GM21515 (cell line): ENCODE measurements at regions not wholly inside any gene's neighbourhood (a gene's known extent, or its start where the extent isn't known, plus 50 kb on each side); places are given as distances from the start of the nearest gene placed in this dataset.

ENCODE experiments used
- ATAC-seq: cut with Tn5 transposase; IDR thresholded peaks from one replicate; pipeline ENCODE4 v1.9.1; 2021; ENCODE audit not compliant: unreplicated experiment

DNA sequence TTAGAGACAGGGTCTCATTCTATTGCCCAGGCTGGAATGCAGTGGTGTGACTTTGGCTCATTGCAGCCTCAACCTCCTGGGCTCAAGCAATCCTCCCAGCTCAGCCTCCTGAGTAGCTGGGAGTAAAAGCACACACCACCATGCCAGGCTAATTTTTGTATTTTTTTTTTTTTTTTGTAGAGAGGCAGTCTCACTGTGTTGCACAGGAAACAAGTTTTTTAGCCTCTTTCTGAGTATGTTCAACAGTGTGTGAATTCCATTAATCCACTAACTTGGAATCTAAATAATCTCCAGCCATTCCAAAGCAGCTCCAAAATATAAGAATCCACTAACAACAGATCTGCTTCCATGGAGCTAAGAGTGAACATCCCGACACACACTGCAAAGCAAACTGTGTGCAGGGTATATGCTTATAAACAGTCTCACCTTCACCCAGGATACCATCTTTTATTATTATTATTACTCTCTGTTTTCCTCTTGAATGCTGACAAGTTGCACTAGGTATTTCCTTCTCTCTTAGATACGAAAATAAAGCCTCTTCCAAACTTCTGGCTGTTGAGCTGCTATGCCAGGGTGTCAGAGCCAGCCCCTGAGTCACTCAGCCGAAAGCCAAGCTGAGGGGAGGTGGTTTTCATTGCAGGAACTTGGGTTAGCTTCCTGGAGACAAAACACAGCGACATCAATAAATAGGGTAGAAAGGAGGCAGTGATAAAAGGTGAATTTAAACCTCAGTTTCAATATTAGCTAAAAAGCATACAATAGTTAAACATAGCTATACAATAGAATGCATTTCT lies 264.9 kb downstream of the HIVEP2 start:
- no peak for ATAC-seq

DNA sequence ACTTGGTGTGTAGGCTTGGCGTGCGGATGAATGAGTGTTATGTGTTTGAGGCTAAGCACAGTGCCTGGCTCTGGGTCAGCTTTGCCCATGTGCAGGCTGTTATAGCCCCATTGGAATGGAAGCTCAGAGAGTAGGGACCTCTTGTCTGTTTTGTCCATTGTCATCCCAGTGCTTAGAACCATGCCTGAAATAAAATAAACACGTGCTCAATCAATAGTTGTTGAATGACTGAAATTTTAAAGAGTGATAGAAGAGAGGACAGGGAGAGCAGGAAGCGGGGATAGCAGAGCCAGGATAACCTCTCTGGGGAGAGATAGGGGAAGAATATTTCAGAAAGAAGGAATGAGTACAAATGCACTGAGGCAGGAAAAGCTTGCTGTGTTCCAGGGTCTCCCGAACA lies 263.9 kb downstream of the HIVEP2 start:
- no peak for ATAC-seq

DNA sequence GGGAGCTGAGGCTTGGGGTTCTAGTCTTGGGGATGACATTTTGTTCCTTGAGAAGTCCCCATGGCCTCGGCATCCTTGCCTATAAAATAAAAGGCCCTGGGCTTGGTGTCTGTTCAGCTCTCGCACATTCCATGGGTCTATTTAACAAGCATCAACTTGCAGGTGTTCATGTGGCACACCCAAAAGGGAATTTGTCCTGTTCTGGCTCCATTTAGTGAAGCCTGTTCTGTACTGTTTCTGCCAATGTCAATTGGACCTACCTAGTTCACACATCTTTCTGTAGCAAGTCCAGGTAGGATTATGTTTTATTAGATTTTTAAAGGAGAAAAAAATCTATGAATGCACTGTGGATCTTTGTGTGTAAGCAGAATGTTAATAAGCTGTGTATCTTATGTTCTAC lies 262.0 kb downstream of the HIVEP2 start:
- ATAC-seq: no peak

DNA sequence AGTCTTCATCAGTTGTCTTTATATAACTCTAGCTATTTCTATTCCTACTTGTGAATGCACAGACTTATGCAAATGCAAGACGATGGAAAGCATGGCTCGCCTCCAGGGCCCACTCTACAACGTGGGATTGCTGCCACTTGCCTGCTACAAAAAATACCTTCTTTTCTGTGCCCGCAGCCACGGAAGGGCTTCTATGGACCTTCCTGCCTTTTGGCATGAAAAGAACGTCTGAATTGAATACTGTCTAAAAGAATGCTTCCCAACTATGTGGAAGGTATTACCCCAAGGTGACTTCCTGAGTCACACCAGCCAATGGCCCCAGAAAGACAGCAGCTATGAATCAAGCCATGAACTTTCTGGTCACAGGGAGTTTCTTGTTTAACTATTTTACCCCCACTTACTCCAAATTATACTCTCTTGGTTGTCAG lies 261.2 kb downstream of the HIVEP2 start:
- ATAC-seq: no peak

DNA sequence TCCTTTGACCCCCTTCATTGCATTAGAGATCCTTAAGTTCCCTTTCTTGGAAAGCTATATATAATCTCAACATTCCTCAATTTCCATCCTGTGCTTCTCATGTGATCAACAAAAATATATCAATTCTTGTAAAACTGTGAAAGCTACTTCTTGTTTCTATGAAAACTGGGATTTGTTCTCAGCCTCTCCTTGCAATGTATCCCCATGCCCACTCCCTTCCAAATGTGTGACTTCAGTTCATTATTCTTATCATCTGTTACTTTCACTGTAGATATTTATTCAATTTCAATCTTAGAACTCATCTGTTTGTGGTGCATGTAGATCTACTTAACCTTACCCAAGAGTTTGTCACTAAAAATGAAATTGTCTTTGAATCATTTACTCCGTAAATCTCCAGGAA lies 260.6 kb downstream of the HIVEP2 start:
- ATAC-seq: no peak

DNA sequence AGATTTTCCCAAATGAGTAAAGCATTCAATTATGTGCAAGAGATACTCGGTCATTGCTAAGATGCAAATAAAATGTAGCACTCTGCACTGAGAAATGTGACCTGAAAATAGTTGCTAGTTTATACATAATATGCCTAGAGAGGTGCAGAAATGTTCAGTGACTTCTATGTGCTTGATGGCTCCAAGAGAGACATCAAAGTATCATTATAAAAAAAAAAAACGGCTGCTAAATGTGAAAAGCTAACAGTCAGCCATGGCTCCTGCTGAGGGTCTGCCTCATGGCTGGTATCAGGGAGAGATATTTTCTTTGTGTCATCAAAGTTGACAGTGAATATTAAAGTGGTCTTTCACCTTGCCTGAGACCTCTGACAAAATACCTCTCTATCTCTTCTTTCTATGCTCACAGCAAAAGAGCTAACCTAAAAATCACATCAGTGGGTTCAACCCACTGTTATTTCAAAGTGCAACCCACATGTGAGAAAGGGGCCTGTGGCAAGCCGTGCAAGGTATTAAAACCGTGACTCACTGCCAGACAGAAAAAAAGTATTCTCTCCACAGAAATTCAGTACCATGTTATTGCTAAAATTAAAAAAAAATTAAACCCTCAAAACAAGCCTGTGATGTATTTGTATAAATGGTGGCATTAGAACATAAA lies 259.0 kb downstream of the HIVEP2 start:
- ATAC-seq: no peak

DNA sequence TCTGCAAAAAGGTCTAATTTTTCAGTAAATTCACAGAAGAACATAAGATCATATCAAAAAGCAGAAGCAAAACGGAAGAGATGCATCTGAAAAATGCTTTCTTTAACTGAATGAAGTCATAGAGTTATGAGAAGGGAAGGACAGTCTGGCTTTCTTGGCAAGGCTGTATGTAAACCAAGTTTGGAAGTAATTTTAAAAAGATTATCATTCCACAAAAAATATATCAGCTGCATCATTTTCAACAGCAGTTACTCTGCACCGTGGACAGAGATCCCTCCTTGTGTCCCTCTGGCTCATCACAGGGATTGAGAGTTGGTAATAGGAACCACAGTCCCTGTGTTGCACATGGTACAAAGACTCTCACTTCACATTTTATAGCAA lies 258.5 kb downstream of the HIVEP2 start:
- no peak for ATAC-seq

DNA sequence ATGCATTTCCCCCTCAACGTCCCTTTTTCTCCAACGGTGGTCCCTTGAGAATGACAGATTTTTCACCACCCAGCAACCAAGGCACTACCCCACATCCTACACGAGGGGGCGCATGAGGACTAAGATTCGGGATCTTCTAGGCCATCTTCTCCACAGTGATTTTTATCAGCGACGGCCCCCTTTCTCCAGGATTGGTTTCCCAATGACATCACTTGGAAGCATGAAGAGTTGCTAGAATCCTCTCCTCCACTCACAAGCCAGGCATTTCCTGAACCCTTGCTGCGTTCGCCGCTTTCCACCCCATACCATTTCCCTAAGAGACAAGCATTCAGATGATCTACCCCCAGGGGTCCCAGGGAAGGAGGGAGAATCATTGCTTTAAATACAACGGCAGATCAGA lies 252.0 kb downstream of the HIVEP2 start:
- peak; percentile 78 for ATAC-seq

DNA sequence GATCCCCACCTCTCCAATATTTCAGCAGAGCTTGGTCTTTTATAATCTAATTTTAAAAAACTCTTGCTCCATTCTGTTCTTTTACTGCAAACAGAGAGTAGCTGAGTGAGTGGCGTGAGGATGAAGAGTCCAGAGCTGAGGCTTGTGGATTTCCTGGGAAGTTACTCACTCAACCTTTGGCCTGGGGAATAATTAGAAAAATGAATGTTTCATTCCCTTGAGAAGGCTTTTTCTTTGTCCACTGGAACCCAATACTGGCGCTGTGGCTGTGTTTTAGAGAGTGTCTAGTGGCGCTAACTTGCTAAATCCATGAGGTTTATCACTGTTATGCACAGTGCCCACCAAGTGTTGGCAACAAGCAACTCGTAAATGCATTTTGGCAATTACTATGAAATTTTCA lies 251.5 kb downstream of the HIVEP2 start:
- ATAC-seq: no peak

DNA sequence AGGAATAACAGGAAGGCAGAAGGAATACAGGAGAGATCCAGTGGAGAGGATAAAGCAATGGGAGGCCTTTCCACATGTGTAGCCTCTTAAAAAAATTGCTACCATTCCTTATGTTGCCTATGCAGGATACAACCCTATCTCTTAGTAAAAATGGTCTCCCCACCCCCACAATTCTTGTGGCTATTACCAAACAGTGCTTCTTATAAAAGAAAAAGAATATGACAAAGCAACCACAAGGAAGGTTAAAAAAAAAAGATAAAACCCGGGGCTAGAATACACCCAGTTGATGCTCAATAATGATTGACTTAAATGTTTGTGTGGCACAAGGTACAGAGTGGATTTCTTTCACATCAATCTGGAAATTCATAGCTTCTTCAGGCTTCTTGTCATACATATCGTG lies 250.9 kb downstream of the HIVEP2 start:
- ATAC-seq: no peak

DNA sequence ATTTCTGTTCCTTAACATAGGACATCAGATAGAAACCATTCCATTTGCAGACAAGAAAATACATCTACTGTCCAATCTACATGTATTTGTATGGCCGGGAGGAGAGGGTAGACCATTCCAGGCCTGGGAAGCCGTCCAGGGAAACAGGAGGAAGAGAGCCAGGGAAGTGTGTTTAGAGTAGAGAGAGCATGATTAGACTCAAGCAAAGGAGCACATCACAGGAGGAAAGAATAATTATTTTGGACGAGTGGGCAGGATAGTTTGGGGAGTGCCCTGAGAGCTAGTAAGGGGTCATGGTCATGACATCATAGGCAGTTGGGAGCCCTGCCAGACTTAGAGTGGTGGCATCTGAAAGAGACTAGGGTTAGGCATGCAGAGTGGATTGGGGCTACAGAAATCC lies 250.0 kb downstream of the HIVEP2 start:
- ATAC-seq: no peak

DNA sequence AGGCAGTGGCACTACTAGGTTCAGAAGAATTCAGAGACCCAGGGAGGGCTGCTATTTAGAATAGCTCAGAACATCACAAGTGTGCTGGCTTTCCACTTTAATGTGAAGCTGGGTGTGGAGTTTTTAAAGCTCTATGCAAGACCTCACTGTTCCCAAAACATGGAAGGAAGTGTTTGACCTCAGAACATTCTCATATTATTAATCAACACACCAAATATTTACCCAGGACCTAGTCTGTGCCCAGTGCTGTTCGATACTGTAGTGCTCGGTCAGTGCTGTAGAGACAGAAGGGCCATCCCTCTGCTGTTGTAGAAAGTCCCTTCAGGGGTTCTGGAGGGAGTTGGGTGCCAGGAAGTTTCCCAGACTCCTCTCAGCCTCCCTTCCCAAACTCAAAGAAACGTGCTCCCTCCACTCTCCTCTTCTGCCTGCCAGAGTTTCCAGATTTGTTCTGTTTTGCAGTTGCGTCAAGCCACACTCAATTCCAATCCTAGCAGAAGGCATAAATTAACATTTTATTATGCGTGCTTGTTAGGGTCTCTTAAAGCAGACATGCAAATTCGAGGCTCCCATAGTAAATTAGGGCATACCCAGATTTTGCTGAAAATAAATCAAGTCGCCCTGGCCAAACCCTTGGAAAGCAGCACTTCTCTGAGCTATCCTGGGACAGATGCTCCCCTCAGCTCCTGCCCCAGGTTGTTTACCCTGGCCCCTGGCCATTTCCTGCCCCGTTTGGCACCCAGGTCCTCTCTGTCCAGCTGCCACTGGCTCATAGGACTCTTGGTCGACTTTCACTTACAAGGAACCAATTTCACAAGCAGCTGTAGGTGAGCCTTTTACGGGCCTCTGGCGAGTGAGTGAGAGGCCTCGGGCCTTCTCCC lies 248.6 kb downstream of the HIVEP2 start:
- ATAC-seq: no peak

DNA sequence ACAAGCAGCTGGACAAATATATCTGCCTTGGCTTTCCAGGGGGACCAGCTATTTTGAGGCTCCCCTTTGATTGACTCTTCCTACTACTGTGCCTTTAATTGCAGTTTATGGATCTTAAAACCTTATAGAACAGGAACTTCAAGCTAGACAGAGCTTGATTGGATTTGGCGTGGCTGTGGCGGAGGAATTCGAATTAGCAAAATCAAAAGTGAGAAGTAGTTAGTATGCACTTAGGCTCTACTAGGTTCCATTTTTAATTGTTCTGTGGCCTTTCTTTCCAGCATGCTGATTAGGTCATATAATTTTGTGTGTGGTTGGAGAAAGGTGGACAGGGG lies 248.0 kb downstream of the HIVEP2 start:
- ATAC-seq: no peak

DNA sequence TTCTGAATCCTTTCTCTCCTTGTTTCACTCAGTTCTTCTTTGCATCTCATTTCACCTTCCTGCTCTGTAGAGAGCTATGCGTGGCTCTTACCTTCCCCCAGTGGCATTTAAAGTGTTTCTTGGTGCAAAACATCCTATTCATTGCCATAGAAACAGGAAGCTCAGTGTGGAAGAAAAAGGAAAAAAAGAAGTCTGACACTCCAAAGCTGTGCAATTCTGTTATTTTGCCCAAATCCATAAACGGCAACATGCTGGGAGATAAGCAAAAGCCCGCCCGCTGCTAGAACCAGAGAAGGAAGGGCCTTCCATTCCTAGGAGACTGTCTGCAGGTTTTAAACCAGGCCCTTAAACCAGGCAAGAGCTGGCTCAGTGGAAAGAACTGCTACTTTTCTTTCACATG lies 247.1 kb downstream of the HIVEP2 start:
- no peak for ATAC-seq

DNA sequence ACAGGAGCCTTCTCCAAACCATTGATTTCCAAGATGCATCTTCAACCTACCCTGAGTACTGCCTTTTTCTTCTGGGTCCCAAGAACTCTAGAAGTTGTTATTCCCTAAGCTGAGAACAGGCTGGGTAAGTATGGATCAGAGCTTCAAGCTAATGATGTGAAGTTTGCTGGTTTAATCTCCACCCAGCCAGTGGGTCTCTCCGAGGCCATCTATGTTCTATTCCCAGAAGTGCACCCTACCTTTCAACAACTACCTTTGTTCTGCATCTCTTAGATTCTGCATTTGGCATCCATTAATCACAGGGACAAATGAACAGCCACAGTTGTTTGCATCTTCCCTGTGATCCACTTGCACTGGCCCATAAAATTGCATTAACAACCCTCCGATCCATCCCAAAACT lies 246.2 kb downstream of the HIVEP2 start:
- ATAC-seq: no peak

DNA sequence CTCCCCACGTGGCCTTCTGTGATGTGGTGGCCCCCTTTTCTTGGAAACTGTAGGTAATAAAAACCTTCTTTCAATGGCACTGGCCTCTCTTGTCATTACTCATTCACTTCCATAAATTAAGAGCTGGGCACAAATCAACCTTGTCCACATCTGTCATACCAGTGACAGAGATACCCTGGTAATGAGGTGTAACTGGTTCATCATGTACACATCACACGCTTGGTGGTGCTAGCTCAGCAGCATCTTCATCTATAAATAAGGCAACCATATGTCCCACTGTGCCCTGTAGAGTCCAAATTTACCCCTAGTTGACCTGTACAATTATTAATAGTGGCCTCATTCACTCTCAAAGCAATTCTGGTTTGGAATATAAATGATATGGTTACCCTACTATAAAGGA lies 245.6 kb downstream of the HIVEP2 start:
- ATAC-seq: no peak

DNA sequence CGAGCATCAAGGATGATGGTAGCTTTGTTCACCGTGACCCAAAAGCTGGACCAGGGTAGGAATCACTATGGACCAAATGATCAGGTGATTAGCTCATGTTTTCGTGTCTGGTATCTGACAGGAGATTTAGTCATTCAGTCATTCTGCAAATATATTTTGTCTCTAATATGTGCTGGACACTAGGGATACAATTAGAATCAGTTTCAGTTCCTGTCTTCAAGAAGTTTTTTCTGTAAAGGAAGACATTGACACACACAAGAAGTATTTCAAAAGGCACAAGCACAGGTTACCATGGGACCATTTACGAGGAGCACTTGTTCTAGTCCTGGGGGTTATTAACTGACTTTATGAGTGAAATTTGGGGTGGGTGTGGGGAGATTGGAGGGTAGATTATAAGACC lies 244.9 kb downstream of the HIVEP2 start:
- peak; percentile 50 for ATAC-seq

DNA sequence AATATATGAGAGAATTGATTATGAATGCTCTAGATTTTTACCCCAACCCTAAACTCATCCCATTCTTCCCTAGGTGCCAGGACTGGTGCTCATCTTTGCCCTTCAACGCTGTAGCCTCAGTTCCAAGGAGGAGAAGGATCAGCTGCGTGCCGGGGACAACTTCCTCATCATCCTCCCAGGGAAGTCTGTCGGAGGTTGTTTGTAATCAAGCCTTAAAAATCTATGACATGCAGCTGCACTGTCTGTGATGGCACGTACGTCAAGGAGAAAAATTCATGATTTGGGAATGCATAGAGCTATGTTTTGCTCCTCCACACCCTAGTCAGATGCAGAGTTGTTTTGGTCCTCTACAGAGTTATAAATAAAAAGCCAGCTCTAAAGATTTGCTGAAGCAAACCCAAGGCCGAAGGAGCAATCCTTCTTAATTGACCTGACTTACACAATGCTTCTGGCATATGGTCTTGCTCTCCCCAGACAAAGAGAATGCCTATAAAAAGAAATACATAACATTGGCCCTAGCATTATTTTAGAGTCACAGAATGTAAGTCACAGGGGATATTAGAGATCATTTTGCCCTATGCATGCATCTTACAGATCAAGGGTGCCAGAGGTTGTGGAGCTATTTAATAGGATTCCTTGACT lies 244.2 kb downstream of the HIVEP2 start:
- no peak for ATAC-seq
